ENCODE measurements at regions not wholly inside any gene's neighbourhood (a gene's known extent, or its start where the extent isn't known, plus 50 kb on each side); places are given as distances from the start of the nearest gene placed in this dataset.

GRCh38 chr21:14688412-14688811 is 142.3 kb upstream of the SAMSN1 start:
- FAIRE-seq (peak; percentile 18), DNase-seq (ENCODE audit: low read depth, low spot score) (peak; percentile 31), ATAC-seq (peak; percentile 26)
- BruUV-seq (replicated peaks): no TSS peak
- H3K27me3 ChIP-seq (replicated peaks in 1 of 2; ENCODE audit: control insufficient read depth in 2 of 2, insufficient read depth in 2 of 2, low read length in 1 of 2): no peaks in the 10 kb centered on the region
- H3K9me3 ChIP-seq (replicated peaks; ENCODE audit: control insufficient read depth, insufficient read depth, low read length): no peaks in the 10 kb centered on the region; the same call in 2 of the 3 replicates
- H3K9ac ChIP-seq (ENCODE audit: control insufficient read depth, insufficient read depth, low read length): no peak overlapping the region
- no peaks in the 10 kb centered on the region for H3K79me2 ChIP-seq (ENCODE audit: control insufficient read depth, insufficient read depth, low read length)
- intact Hi-C loops (cut with micrococcal nuclease; ENCODE audit: unreplicated experiment) (loop anchor here (5.0 to 10.0 kb wide), 2 partner anchors 136 to 156 kb away; no protein-coding TSS in a partner anchor), in situ Hi-C loops (cut with MboI) (loop anchor here (5.0 kb wide), 1 partner anchor 156 kb away; no protein-coding TSS in a partner anchor)
- ChIA-PET SMC1A (ENCODE audit: uncharacterized antibody, unreplicated experiment) (interaction anchor here (0.6 to 7.6 kb wide), 21 partner anchors 10 to 305 kb away, joined by 3 to 84 read pairs (median 8); partner anchors contain the start of gene HSPA13), CTCF (interaction anchor here (0.9 to 3.5 kb wide), 10 partner anchors 10 to 794 kb away, joined by 3 to 29 read pairs (median 4); no protein-coding TSS in a partner anchor), POLR2A (interaction anchor here (1.1 to 2.8 kb wide), 6 partner anchors 32 to 235 kb away, joined by 3 to 16 read pairs (median 4); no protein-coding TSS in a partner anchor), RAD21 (ENCODE audit: unreplicated experiment) (interaction anchor here (1.0 to 6.0 kb wide), 19 partner anchors 10 to 236 kb away, joined by 3 to 91 read pairs (median 8); no protein-coding TSS in a partner anchor)
- peaks cover 52% of the 10 kb centered on the region for H3K4me1 ChIP-seq (ENCODE audit: control insufficient read depth, insufficient read depth, low read length)
- H4K20me1 ChIP-seq (ENCODE audit: control insufficient read depth, insufficient read depth): no peaks in the 10 kb centered on the region
- H2AFZ ChIP-seq (ENCODE audit: control insufficient read depth, low read depth, low read length): no peak overlapping the region
- H3K27ac ChIP-seq (ENCODE audit: control insufficient read depth, insufficient read depth): peak overlapping the region; percentile 88
- WGBS (ENCODE audit: insufficient coverage, insufficient replicate concordance, low lambda C conversion rate, missing lambda C conversion rate): 44% methylated on average over 3 of the region's 3 CpGs
- no peak overlapping the region for H3K4me3 ChIP-seq
- no peaks in the 10 kb centered on the region for H3K36me3 ChIP-seq (ENCODE audit: control insufficient read depth in 2 of 2, insufficient read depth in 2 of 2, low read length in 1 of 2)
- H3K4me2 ChIP-seq (ENCODE audit: control insufficient read depth, insufficient read depth): no peak overlapping the region; the same call in 1 of the 2 replicates
- TF ChIP-seq IKZF1 (conservative IDR thresholded peaks at IDR 0.05) (no peak), SIN3A (IDR thresholded peaks at IDR 0.05; ENCODE audit: low read depth, low read length) (no peak), POLR2AphosphoS5 (IDR thresholded peaks at IDR 0.05; ENCODE audit: low read length) (no peak), ZNF217 (IDR thresholded peaks at IDR 0.05) (no peak), IKZF2 (IDR thresholded peaks at IDR 0.05) (no peak), KLF5 (IDR thresholded peaks at IDR 0.05; ENCODE audit: partially characterized antibody) (no peak), SPI1 (IDR thresholded peaks at IDR 0.05; ENCODE audit: borderline replicate concordance, insufficient read depth, low read depth, low read length) (no peak), ESRRA (IDR thresholded peaks at IDR 0.05; ENCODE audit: low read length) (no peak), ZBTB33 (IDR thresholded peaks at IDR 0.05) (no peak), NBN (IDR thresholded peaks at IDR 0.05) (no peak), MAX (IDR thresholded peaks at IDR 0.05; ENCODE audit: low read depth, low read length) (no peak), JUND (IDR thresholded peaks at IDR 0.05; ENCODE audit: low read depth, low read length) (no peak), NR2F1 (conservative IDR thresholded peaks at IDR 0.05) (no peak), ZNF207 (IDR thresholded peaks at IDR 0.05; ENCODE audit: borderline replicate concordance) (no peak), POLR2A (IDR thresholded peaks at IDR 0.05; ENCODE audit: low read depth, low read length) (no peak), IRF5 (IDR thresholded peaks at IDR 0.05; ENCODE audit: borderline replicate concordance) (no peak)
- TF ChIP-seq, protein P1, sequence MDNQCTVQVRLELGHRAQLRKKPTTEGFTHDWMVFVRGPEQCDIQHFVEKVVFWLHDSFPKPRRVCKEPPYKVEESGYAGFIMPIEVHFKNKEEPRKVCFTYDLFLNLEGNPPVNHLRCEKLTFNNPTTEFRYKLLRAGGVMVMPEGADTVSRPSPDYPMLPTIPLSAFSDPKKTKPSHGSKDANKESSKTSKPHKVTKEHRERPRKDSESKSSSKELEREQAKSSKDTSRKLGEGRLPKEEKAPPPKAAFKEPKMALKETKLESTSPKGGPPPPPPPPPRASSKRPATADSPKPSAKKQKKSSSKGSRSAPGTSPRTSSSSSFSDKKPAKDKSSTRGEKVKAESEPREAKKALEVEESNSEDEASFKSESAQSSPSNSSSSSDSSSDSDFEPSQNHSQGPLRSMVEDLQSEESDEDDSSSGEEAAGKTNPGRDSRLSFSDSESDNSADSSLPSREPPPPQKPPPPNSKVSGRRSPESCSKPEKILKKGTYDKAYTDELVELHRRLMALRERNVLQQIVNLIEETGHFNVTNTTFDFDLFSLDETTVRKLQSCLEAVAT (IDR thresholded peaks at IDR 0.05): no peak
- TF ChIP-seq, protein P2, sequence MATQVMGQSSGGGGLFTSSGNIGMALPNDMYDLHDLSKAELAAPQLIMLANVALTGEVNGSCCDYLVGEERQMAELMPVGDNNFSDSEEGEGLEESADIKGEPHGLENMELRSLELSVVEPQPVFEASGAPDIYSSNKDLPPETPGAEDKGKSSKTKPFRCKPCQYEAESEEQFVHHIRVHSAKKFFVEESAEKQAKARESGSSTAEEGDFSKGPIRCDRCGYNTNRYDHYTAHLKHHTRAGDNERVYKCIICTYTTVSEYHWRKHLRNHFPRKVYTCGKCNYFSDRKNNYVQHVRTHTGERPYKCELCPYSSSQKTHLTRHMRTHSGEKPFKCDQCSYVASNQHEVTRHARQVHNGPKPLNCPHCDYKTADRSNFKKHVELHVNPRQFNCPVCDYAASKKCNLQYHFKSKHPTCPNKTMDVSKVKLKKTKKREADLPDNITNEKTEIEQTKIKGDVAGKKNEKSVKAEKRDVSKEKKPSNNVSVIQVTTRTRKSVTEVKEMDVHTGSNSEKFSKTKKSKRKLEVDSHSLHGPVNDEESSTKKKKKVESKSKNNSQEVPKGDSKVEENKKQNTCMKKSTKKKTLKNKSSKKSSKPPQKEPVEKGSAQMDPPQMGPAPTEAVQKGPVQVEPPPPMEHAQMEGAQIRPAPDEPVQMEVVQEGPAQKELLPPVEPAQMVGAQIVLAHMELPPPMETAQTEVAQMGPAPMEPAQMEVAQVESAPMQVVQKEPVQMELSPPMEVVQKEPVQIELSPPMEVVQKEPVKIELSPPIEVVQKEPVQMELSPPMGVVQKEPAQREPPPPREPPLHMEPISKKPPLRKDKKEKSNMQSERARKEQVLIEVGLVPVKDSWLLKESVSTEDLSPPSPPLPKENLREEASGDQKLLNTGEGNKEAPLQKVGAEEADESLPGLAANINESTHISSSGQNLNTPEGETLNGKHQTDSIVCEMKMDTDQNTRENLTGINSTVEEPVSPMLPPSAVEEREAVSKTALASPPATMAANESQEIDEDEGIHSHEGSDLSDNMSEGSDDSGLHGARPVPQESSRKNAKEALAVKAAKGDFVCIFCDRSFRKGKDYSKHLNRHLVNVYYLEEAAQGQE (IDR thresholded peaks at IDR 0.05; ENCODE audit: low read depth, low read length): no peak
